ENCODE measurements at regions not wholly inside any gene's neighbourhood (a gene's known extent, or its start where the extent isn't known, plus 50 kb on each side); places are given as distances from the start of the nearest gene placed in this dataset.

- no peaks in the 10 kb centered on the region for H3K4me1 ChIP-seq (ENCODE audit: insufficient read depth, low read length)
- H3K9ac ChIP-seq (ENCODE audit: low read depth, low read length), result no peak overlapping the region
- H3K36me3 ChIP-seq (ENCODE audit: insufficient read depth, low read length), result no peaks in the 10 kb centered on the region
- no peaks in the 10 kb centered on the region for H3K9me3 ChIP-seq (ENCODE audit: insufficient read depth, low read depth, low read length)
- no peak overlapping the region for H3K4me3 ChIP-seq (ENCODE audit: low read length)
- H3K27ac ChIP-seq (ENCODE audit: low read depth, low read length), result no peak overlapping the region
- WGBS, result 91% methylated on average over 1 of the region's 2 CpGs
- H3K27me3 ChIP-seq (ENCODE audit: insufficient read depth, low read length), result no peaks in the 10 kb centered on the region
These were observed 625.7 kb upstream of the PTCHD4 start for GRCh38 chr6:48736501-48737206.

DNA sequence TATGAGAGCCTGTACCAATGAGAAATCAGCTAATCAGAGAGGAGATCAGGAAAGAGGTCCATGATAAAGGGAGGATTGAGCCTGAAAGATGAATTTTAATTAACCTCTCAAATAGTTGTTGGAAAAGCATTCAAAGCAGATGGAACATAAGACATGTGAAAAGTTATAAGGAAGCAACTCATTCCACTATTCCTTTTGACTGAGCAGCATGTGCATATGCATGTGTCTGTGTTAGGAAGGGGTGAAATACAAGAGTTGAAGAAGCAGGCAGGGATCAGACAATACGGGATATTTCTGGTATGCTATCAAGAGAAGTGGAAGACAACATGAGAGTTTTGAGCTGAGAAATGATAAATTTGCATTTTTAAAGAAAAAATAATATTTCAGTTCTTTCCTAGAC, 624.8 kb upstream of the PTCHD4 start:
- Histone ChIP-seq H3K36me3 (ENCODE audit: insufficient read depth, low read length) (no peaks in the 10 kb centered on the region), H3K4me3 (ENCODE audit: low read length) (no peak overlapping the region), H3K9me3 (ENCODE audit: insufficient read depth, low read depth, low read length) (no peaks in the 10 kb centered on the region), H3K27me3 (ENCODE audit: insufficient read depth, low read length) (no peaks in the 10 kb centered on the region), H3K9ac (ENCODE audit: low read depth, low read length) (no peak overlapping the region), H3K27ac (ENCODE audit: low read depth, low read length) (no peak overlapping the region), H3K4me1 (ENCODE audit: insufficient read depth, low read length) (no peaks in the 10 kb centered on the region)
- 81% methylated on average over 1 of the region's 1 CpG for WGBS

- H3K9ac ChIP-seq (ENCODE audit: low read depth, low read length), result no peak overlapping the region
- H3K4me1 ChIP-seq (ENCODE audit: insufficient read depth, low read length), result no peaks in the 10 kb centered on the region
- WGBS, result 75% methylated on average over 1 of the region's 1 CpG
- H3K9me3 ChIP-seq (ENCODE audit: insufficient read depth, low read depth, low read length), result no peaks in the 10 kb centered on the region
- H3K27ac ChIP-seq (ENCODE audit: low read depth, low read length), result no peak overlapping the region
- H3K36me3 ChIP-seq (ENCODE audit: insufficient read depth, low read length), result no peaks in the 10 kb centered on the region
- no peak overlapping the region for H3K4me3 ChIP-seq (ENCODE audit: low read length)
- H3K27me3 ChIP-seq (ENCODE audit: insufficient read depth, low read length), result no peaks in the 10 kb centered on the region
These were observed 622.6 kb upstream of the PTCHD4 start for GRCh38 chr6:48733581-48733980.

- Histone ChIP-seq H3K4me3 (ENCODE audit: low read length) (no peak overlapping the region), H3K36me3 (ENCODE audit: insufficient read depth, low read length) (no peaks in the 10 kb centered on the region), H3K9me3 (ENCODE audit: insufficient read depth, low read depth, low read length) (no peaks in the 10 kb centered on the region), H3K4me1 (ENCODE audit: insufficient read depth, low read length) (no peaks in the 10 kb centered on the region), H3K27ac (ENCODE audit: low read depth, low read length) (no peak overlapping the region), H3K9ac (ENCODE audit: low read depth, low read length) (no peak overlapping the region), H3K27me3 (ENCODE audit: insufficient read depth, low read length) (no peaks in the 10 kb centered on the region)
- WGBS, result 90% methylated on average over 2 of the region's 2 CpGs
These were observed 603.7 kb upstream of the PTCHD4 start for GRCh38 chr6:48714699-48715098.

- Histone ChIP-seq H3K9ac (ENCODE audit: low read depth, low read length) (no peak overlapping the region), H3K4me3 (ENCODE audit: low read length) (no peak overlapping the region), H3K4me1 (ENCODE audit: insufficient read depth, low read length) (no peaks in the 10 kb centered on the region), H3K27ac (ENCODE audit: low read depth, low read length) (no peak overlapping the region), H3K9me3 (ENCODE audit: insufficient read depth, low read depth, low read length) (no peaks in the 10 kb centered on the region), H3K27me3 (ENCODE audit: insufficient read depth, low read length) (no peaks in the 10 kb centered on the region), H3K36me3 (ENCODE audit: insufficient read depth, low read length) (no peaks in the 10 kb centered on the region)
- 96% methylated on average over 2 of the region's 2 CpGs for WGBS
These were observed 603.3 kb upstream of the PTCHD4 start for GRCh38 chr6:48714250-48714649.

- no peak overlapping the region for H3K9ac ChIP-seq (ENCODE audit: low read depth, low read length)
- WGBS, result 83% methylated on average over 2 of the region's 2 CpGs
- no peaks in the 10 kb centered on the region for H3K4me1 ChIP-seq (ENCODE audit: insufficient read depth, low read length)
- H3K9me3 ChIP-seq (ENCODE audit: insufficient read depth, low read depth, low read length), result no peaks in the 10 kb centered on the region
- no peak overlapping the region for H3K27ac ChIP-seq (ENCODE audit: low read depth, low read length)
- no peaks in the 10 kb centered on the region for H3K36me3 ChIP-seq (ENCODE audit: insufficient read depth, low read length)
- no peaks in the 10 kb centered on the region for H3K27me3 ChIP-seq (ENCODE audit: insufficient read depth, low read length)
- no peak overlapping the region for H3K4me3 ChIP-seq (ENCODE audit: low read length)
These were observed 602.6 kb upstream of the PTCHD4 start for GRCh38 chr6:48713612-48714011.

DNA sequence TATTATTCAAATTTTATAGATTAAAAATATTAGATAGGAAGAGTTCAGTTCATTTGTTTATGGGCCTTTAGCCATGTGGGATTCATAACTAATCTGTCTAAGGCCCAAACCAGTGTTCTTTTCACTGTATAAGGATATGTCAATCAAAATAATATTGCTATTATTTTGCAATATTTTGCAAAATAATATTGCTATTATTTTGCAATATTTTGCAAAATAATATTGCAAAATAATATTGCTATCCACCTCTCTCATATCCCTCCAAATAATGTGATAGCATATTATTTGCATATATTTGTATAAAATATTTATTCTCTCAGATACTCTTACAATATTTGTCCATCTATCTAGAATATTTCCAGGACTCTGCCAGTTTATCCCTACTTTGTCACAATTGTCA, 595.3 kb upstream of the PTCHD4 start:
- H3K9ac ChIP-seq (ENCODE audit: low read depth, low read length), result no peak overlapping the region
- H3K36me3 ChIP-seq (ENCODE audit: insufficient read depth, low read length), result no peaks in the 10 kb centered on the region
- no peak overlapping the region for H3K4me3 ChIP-seq (ENCODE audit: low read length)
- H3K9me3 ChIP-seq (ENCODE audit: insufficient read depth, low read depth, low read length), result no peaks in the 10 kb centered on the region
- no peaks in the 10 kb centered on the region for H3K27me3 ChIP-seq (ENCODE audit: insufficient read depth, low read length)
- no peaks in the 10 kb centered on the region for H3K4me1 ChIP-seq (ENCODE audit: insufficient read depth, low read length)
- H3K27ac ChIP-seq (ENCODE audit: low read depth, low read length), result no peak overlapping the region

DNA sequence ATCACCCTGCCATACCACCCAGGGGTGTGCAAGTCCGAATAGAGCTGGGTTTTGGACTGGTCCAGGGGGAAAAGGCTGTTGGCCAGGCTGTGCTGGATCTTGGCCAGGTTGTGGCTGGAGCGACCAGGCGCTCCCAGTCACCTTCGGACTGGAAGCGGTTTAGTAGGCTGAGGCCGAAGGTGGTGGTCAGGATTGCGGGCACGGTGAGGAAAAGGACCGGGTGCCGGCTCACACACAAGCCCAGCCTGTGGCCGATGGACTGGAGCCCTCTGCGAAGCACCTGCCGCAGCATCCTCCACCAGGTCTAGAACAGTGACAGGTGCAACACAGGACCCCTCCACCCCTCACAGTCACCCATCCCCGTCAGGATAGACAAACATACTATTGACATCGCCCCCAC, 590.6 kb upstream of the PTCHD4 start:
- Histone ChIP-seq H3K9ac (ENCODE audit: low read depth, low read length) (no peak overlapping the region), H3K27me3 (ENCODE audit: insufficient read depth, low read length) (no peaks in the 10 kb centered on the region), H3K9me3 (ENCODE audit: insufficient read depth, low read depth, low read length) (peaks cover under 1% of the 10 kb centered on the region; the same call in 1 of the 2 replicates), H3K4me1 (ENCODE audit: insufficient read depth, low read length) (no peaks in the 10 kb centered on the region), H3K27ac (ENCODE audit: low read depth, low read length) (no peak overlapping the region), H3K36me3 (ENCODE audit: insufficient read depth, low read length) (no peaks in the 10 kb centered on the region), H3K4me3 (ENCODE audit: low read length) (no peak overlapping the region)
- 95% methylated on average over 15 of the region's 15 CpGs for WGBS

GRCh38 chr6:48695872-48696271, 584.9 kb upstream of the PTCHD4 start:
- Histone ChIP-seq H3K4me1 (ENCODE audit: insufficient read depth, low read length) (no peaks in the 10 kb centered on the region), H3K27me3 (ENCODE audit: insufficient read depth, low read length) (no peaks in the 10 kb centered on the region), H3K36me3 (ENCODE audit: insufficient read depth, low read length) (no peaks in the 10 kb centered on the region), H3K27ac (ENCODE audit: low read depth, low read length) (no peak overlapping the region), H3K9me3 (ENCODE audit: insufficient read depth, low read depth, low read length) (peaks cover 9% of the 10 kb centered on the region), H3K4me3 (ENCODE audit: low read length) (no peak overlapping the region), H3K9ac (ENCODE audit: low read depth, low read length) (no peak overlapping the region)
- WGBS, result 93% methylated on average over 2 of the region's 3 CpGs

DNA sequence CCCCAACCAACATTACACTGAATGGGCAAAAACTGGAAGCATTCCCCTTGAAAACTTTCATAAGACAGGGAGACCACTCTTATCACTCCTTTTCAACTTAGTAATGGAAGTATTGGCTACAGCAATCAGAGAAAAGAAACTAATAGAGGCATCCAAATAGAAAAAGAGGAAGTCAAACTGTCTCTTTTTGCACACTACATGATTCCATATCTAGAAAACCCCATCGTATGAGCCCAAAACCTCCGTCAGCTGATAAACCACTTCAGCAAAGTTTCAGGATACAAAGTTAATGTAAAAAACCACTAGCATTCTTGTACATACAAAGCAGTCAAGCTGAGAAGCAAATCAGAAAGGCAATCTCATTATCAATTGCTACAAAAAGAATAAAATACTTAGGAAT, 580.4 kb upstream of the PTCHD4 start:
- H3K4me1 ChIP-seq (ENCODE audit: insufficient read depth, low read length), result no peaks in the 10 kb centered on the region
- no peak overlapping the region for H3K4me3 ChIP-seq (ENCODE audit: low read length)
- no peak overlapping the region for H3K9ac ChIP-seq (ENCODE audit: low read depth, low read length)
- 99% methylated on average over 2 of the region's 2 CpGs for WGBS
- no peaks in the 10 kb centered on the region for H3K27me3 ChIP-seq (ENCODE audit: insufficient read depth, low read length)
- no peaks in the 10 kb centered on the region for H3K36me3 ChIP-seq (ENCODE audit: insufficient read depth, low read length)
- H3K9me3 ChIP-seq (ENCODE audit: insufficient read depth, low read depth, low read length), result peaks cover 12% of the 10 kb centered on the region
- no peak overlapping the region for H3K27ac ChIP-seq (ENCODE audit: low read depth, low read length)

- no peaks in the 10 kb centered on the region for H3K27me3 ChIP-seq (ENCODE audit: insufficient read depth, low read length)
- H3K36me3 ChIP-seq (ENCODE audit: insufficient read depth, low read length), result no peaks in the 10 kb centered on the region
- no peaks in the 10 kb centered on the region for H3K4me1 ChIP-seq (ENCODE audit: insufficient read depth, low read length)
- H3K4me3 ChIP-seq (ENCODE audit: low read length), result no peak overlapping the region
- no peak overlapping the region for H3K9ac ChIP-seq (ENCODE audit: low read depth, low read length)
- H3K27ac ChIP-seq (ENCODE audit: low read depth, low read length), result no peak overlapping the region
- peaks cover 6% of the 10 kb centered on the region; the same call in 1 of the 2 replicates for H3K9me3 ChIP-seq (ENCODE audit: insufficient read depth, low read depth, low read length)
These were observed 578.5 kb upstream of the PTCHD4 start for GRCh38 chr6:48689498-48689897.

- no CpG with 5 or more reads among the region's 1 CpG for WGBS
- no peaks in the 10 kb centered on the region for H3K36me3 ChIP-seq (ENCODE audit: insufficient read depth, low read length)
- no peak overlapping the region for H3K27ac ChIP-seq (ENCODE audit: low read depth, low read length)
- no peaks in the 10 kb centered on the region for H3K9me3 ChIP-seq (ENCODE audit: insufficient read depth, low read depth, low read length)
- H3K4me3 ChIP-seq (ENCODE audit: low read length), result no peak overlapping the region
- H3K9ac ChIP-seq (ENCODE audit: low read depth, low read length), result no peak overlapping the region
- H3K27me3 ChIP-seq (ENCODE audit: insufficient read depth, low read length), result no peaks in the 10 kb centered on the region
- H3K4me1 ChIP-seq (ENCODE audit: insufficient read depth, low read length), result no peaks in the 10 kb centered on the region
These were observed 567.4 kb upstream of the PTCHD4 start for GRCh38 chr6:48678390-48678789.

Measured in HUES64 (cell line).